Kidney epithelial cell (primary cell): ENCODE measurements at regions not wholly inside any gene's neighbourhood (a gene's known extent, or its start where the extent isn't known, plus 50 kb on each side); places are given as distances from the start of the nearest gene placed in this dataset.

Source experiments
- DNase-seq: peaks from one replicate; pipeline ENCODE4 v3.0.0-alpha.2; 2010; ENCODE audit warnings: low read depth
- H3K27me3 ChIP-seq: 2 replicates; pipeline ENCODE4 v1.6.0; 2011; ENCODE audit warnings: low read length; ENCODE audit not compliant: control insufficient read depth, insufficient read depth
- H3K36me3 ChIP-seq: 2 replicates; pipeline ENCODE4 v1.5.1; 2011; ENCODE audit warnings: low read length; ENCODE audit not compliant: control insufficient read depth, insufficient read depth
- H3K4me3 ChIP-seq: 2 replicates; pipeline ENCODE4 v1.5.1; 2011; ENCODE audit warnings: low read depth, mild to moderate bottlenecking, control low read depth, low read length
- TF ChIP-seq, protein P1 (sequence below): IDR thresholded peaks from 2 replicates; pipeline ENCODE4 v1.5.1; 2011; ENCODE audit warnings: mild to moderate bottlenecking, moderate library complexity, low read length, control low read depth, inconsistent platforms; ENCODE audit not compliant: insufficient read depth, poor library complexity, severe bottlenecking

DNA sequence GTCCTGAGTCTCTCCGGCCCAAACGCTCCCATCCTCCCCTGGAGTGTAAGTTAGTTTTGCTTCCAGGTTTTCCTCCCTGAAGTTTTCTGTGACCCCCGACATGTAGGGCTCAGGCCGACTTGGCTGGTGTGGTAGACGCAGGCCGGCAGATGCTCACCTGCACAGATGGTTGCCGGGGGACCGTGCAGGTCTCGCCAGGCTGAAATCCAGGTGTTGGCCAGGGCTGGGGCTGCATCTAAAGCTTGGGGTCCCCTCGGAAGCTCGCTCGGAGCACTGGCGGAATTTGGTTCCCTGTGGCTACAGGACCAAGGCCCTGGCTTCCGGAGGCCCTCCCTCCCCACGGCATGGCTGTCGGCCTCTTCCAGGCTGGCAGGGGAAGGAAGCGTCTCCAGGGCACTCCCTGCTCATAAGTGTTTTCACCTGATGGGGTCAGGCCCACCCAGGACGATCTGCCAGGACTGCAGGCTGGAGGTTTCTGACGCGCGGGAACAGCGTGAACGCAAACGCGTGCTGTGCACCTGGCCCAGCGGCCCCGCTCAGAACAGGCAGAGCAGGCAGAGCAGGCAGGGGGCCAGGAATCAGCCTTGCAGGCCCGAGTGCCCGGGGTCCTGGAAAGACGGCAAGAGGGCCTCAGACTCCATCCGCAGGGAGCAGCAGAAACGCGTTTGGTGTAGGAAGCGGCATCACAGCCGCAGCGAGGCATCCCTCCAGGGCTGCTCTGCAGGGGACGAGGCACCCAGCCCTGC, 258.2 kb downstream of the BRD1 start:
- Histone ChIP-seq H3K4me3 (no peak overlapping the region), H3K27me3 (no peaks in the 10 kb centered on the region), H3K36me3 (no peaks in the 10 kb centered on the region)
- TF ChIP-seq, protein P1, sequence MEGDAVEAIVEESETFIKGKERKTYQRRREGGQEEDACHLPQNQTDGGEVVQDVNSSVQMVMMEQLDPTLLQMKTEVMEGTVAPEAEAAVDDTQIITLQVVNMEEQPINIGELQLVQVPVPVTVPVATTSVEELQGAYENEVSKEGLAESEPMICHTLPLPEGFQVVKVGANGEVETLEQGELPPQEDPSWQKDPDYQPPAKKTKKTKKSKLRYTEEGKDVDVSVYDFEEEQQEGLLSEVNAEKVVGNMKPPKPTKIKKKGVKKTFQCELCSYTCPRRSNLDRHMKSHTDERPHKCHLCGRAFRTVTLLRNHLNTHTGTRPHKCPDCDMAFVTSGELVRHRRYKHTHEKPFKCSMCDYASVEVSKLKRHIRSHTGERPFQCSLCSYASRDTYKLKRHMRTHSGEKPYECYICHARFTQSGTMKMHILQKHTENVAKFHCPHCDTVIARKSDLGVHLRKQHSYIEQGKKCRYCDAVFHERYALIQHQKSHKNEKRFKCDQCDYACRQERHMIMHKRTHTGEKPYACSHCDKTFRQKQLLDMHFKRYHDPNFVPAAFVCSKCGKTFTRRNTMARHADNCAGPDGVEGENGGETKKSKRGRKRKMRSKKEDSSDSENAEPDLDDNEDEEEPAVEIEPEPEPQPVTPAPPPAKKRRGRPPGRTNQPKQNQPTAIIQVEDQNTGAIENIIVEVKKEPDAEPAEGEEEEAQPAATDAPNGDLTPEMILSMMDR: no peak
- DNase-seq: no peak

GRCh38 chr22:49568751-49569285, 258.9 kb downstream of the BRD1 start:
- Histone ChIP-seq H3K4me3 (no peak overlapping the region), H3K27me3 (no peaks in the 10 kb centered on the region), H3K36me3 (no peaks in the 10 kb centered on the region)
- no peak for DNase-seq
- TF ChIP-seq, protein P1: no peak

GRCh38 chr22:49567899-49568750, 259.5 kb downstream of the BRD1 start:
- DNase-seq: no peak
- H3K36me3 ChIP-seq: no peaks in the 10 kb centered on the region
- no peaks in the 10 kb centered on the region for H3K27me3 ChIP-seq
- H3K4me3 ChIP-seq: no peak overlapping the region
- TF ChIP-seq, protein P1: no peak

DNA sequence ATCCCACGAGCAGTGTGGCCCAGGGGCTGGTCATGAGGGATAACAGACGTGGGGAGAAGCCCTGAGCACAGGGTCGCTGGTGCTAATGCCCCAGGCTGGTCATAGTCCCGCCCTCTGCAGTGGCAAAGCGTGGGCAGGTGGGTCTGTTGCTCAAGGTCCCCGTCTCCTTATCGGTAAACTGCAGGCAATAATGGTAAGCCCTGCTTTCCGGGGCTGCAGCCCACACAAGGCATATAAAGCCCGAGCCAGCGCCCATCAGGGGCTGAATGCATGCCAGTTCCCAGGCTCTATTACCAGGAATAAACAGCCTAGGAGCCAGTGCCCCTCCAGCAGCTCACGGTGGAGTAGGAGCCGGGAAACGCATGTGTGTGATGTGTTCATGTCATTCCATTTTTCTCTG, 261.0 kb downstream of the BRD1 start:
- TF ChIP-seq, protein P1: no peak
- Histone ChIP-seq H3K36me3 (no peaks in the 10 kb centered on the region), H3K27me3 (no peaks in the 10 kb centered on the region), H3K4me3 (no peak overlapping the region)
- no peak for DNase-seq

DNA sequence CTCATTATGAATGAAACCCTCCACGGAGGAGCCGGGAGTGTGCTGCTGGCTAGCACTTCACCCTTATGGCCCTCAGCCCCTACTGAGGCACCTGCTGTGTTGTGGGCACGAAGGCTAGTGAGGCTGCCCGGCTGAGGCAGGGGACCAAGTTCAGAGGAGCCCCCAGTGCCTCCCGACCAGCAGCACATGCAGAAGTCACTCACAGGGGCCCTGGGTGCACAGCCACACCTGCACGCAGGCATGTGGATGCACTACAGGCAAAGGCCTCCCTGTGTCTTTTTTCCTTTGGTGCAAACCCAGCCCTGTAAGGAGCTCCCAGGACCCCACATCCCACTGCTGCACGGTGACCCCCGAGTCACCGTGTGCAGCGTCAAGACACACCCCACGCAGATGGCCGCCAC, 261.5 kb downstream of the BRD1 start:
- Histone ChIP-seq H3K4me3 (no peak overlapping the region), H3K36me3 (no peaks in the 10 kb centered on the region), H3K27me3 (no peaks in the 10 kb centered on the region)
- TF ChIP-seq, protein P1: no peak
- DNase-seq: no peak
